Thymus (tissue), 11 donors: ENCODE measurements at regions not wholly inside any gene's neighbourhood (a gene's known extent, or its start where the extent isn't known, plus 50 kb on each side); places are given as distances from the start of the nearest gene placed in this dataset.

ENCODE experiments used
- DNase-seq, 9 donors: peaks; one replicate each; pipeline ENCODE4 v3.0.0-alpha.2; 2013; ENCODE audit warnings: low spot score in 9 of 9, low read depth in 6 of 9, missing footprints in 1 of 9
- H3K27ac ChIP-seq, 2 donors: one replicate each; pipeline ENCODE4 v1.5.1; 2013; ENCODE audit warnings: control low read depth in 1 of 2, low read depth in 1 of 2, low read length in 1 of 2, mild to moderate bottlenecking in 1 of 2, moderate library complexity in 1 of 2
- H3K27me3 ChIP-seq, 2 donors: one replicate each; pipeline ENCODE4 v1.5.1; 2013; ENCODE audit warnings: low read length in 1 of 2; ENCODE audit not compliant: control insufficient read depth in 2 of 2, insufficient read depth in 1 of 2
- H3K36me3 ChIP-seq, 2 donors: one replicate each; pipeline ENCODE4 v1.5.1; 2013; ENCODE audit warnings: low read length in 1 of 2, mild to moderate bottlenecking in 1 of 2, moderate library complexity in 1 of 2; ENCODE audit not compliant: control insufficient read depth in 2 of 2, insufficient read depth in 2 of 2
- H3K4me1 ChIP-seq, 2 donors: one replicate each; pipeline ENCODE4 v1.5.1; 2013; ENCODE audit warnings: low read length in 2 of 2; ENCODE audit not compliant: control insufficient read depth in 2 of 2, insufficient read depth in 2 of 2
- H3K4me3 ChIP-seq, 2 donors: one replicate each; pipeline ENCODE4 v1.5.1; 2013; ENCODE audit warnings: low read length in 2 of 2, control low read depth in 1 of 2, mild to moderate bottlenecking in 1 of 2
- H3K9me3 ChIP-seq, 2 donors: one replicate each; pipeline ENCODE4 v1.5.1; 2013; ENCODE audit warnings: low read length in 1 of 2, mild to moderate bottlenecking in 1 of 2; ENCODE audit not compliant: control insufficient read depth in 2 of 2, insufficient read depth in 1 of 2
- WGBS: extraction: QIAGEN DNeasy Blood & Tissue Kit; methylation state at CpG from one replicate; pipeline ENCODE4 v1.1.7; 2013; 5-methylcytosine and 5-hydroxymethylcytosine counted together
- donor health status: healthy.

DNA sequence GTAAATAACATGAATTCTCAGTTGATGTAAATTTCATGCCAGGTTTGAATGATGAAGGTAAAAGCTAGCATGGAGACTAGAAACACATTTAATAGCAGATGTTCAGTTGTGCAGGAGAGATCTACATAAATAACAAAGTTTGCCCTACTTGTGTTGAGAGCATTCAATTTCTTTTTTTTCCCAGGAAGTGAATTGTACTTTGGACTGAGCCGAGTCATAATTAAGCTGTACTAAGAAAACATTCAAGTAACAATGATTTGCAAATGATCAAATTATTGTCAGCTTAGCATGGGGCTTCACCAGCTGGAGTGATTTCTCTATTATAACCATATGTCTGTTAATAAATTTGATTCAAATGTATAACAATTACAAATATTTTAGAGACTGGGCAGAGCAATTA lies 893.5 kb upstream of the MAP3K7 start:
- WGBS = 88% methylated on average over 1 of the region's 1 CpG
- no peaks in the 10 kb centered on the region for H3K36me3 ChIP-seq
- DNase-seq = no peak
- H3K27me3 ChIP-seq = no peaks in the 10 kb centered on the region
- H3K4me3 ChIP-seq = no peak overlapping the region
- H3K27ac ChIP-seq = no peak overlapping the region
- no peaks in the 10 kb centered on the region for H3K9me3 ChIP-seq
- H3K4me1 ChIP-seq = peaks cover 0 to 4% of the 10 kb centered on the region in 2 donors

DNA sequence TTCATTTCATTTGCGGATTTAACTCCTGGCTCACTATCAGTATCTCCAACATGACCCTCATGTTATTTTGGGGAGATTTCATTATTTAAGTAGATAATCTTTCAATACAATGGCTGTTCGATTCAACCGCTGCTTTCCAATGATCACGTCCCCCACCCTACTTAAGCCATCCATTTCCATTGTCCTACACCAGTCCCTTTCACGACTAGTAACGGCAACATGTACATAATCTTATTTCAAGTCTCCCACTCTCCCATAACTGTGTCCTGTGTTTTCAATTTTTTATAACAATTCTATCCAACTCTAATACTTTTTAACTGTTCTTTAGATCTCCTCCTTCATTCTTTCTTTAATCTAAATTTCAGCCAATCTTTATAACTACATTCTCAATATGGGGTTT lies 890.8 kb upstream of the MAP3K7 start:
- peaks cover 0 to 4% of the 10 kb centered on the region in 2 donors for H3K4me1 ChIP-seq
- H3K4me3 ChIP-seq = no peak overlapping the region
- H3K27ac ChIP-seq = no peak overlapping the region
- H3K9me3 ChIP-seq = no peaks in the 10 kb centered on the region
- DNase-seq = no peak
- 96% methylated on average over 6 of the region's 6 CpGs for WGBS
- H3K36me3 ChIP-seq = no peaks in the 10 kb centered on the region
- no peaks in the 10 kb centered on the region for H3K27me3 ChIP-seq

DNA sequence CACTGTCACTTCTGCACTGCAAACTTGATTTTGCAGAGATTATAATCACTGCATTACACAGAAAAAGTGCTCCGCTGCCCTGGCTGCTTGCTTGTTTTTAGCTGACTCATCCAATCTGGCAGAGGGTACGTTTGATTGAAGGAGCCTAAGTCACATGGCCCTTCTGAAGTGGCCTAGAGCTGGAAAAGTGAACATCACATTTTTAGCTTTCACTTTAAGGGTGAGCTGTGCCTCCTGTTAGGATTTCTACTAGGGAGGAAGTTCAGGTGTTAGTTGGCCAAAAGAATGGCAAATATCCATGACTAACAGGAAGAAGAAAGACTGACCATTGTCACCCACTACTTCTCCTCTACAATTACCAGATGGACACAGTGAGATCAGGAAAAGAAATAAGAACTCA lies 889.1 kb upstream of the MAP3K7 start:
- Histone ChIP-seq H3K27me3 (no peaks in the 10 kb centered on the region), H3K9me3 (no peaks in the 10 kb centered on the region), H3K27ac (no peak overlapping the region), H3K4me1 (peaks cover 0 to 4% of the 10 kb centered on the region in 2 donors), H3K4me3 (no peak overlapping the region), H3K36me3 (no peaks in the 10 kb centered on the region)
- DNase-seq = peak in 3 of 9 donors; percentile 4 to 38 (median 13)
- WGBS = 4% methylated on average over 2 of the region's 2 CpGs

DNA sequence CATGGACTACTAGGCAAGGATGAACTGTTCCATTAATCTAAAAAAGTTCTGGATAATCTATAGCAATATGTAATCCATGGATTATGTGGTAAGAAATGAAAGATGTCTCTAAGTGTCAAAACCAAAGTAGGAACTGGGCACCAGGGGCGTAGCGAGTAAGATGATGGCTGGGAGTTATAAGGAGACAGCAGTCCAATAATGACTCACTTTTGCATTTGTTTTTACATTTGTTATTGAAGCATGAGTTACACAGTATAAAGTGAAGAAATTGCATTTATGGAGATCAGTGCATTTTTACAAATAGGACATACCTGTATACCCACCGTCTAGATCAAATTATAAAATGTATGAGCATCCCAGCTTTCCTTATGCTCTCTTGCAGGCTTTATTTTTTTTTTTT lies 878.5 kb upstream of the MAP3K7 start:
- no peak for DNase-seq
- no peak overlapping the region for H3K27ac ChIP-seq
- no peaks in the 10 kb centered on the region for H3K36me3 ChIP-seq
- no peaks in the 10 kb centered on the region for H3K9me3 ChIP-seq
- 94% methylated on average over 3 of the region's 3 CpGs for WGBS
- H3K4me3 ChIP-seq = no peak overlapping the region
- no peaks in the 10 kb centered on the region for H3K27me3 ChIP-seq
- no peaks in the 10 kb centered on the region for H3K4me1 ChIP-seq

DNA sequence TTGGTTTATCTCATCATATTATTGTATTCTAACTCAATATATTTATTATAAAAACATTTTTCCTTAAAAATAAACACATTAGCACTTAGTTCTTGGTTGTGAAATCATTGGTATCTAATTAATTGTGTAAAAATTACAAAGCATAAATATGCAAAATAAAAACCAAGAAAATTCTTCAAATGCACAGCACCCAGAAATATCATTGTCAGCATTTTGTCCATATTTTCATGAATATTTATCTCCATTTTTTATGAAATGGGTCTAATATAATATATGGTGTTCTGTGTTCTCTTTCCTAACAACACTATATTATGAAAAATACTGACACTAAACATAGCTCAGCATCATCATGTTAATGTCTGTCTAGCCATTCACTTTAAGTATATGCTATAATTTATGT lies 877.8 kb upstream of the MAP3K7 start:
- no peak overlapping the region for H3K27ac ChIP-seq
- no peak overlapping the region for H3K4me3 ChIP-seq
- H3K36me3 ChIP-seq = no peaks in the 10 kb centered on the region
- H3K9me3 ChIP-seq = no peaks in the 10 kb centered on the region
- H3K27me3 ChIP-seq = no peaks in the 10 kb centered on the region
- no peaks in the 10 kb centered on the region for H3K4me1 ChIP-seq
- no peak for DNase-seq

DNA sequence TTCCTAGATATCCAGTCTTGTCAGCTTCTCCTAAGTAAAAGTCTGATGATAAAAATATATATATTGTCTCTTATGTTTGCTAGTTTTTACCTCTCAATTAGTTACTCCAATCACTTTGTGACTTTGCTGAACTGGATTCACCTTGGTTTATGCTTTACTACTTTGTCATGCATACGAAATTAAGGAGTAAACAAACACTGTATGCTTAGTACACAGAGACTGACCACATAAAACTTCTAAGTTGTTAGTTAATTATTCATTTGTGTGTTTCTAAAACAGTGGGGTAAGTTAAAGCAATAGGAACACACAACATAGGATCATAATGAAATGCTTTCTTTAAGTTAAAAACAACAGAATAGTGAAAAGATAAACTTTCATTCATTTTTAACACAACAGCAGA lies 877.3 kb upstream of the MAP3K7 start:
- H3K4me1 ChIP-seq = no peaks in the 10 kb centered on the region
- H3K9me3 ChIP-seq = no peaks in the 10 kb centered on the region

DNA sequence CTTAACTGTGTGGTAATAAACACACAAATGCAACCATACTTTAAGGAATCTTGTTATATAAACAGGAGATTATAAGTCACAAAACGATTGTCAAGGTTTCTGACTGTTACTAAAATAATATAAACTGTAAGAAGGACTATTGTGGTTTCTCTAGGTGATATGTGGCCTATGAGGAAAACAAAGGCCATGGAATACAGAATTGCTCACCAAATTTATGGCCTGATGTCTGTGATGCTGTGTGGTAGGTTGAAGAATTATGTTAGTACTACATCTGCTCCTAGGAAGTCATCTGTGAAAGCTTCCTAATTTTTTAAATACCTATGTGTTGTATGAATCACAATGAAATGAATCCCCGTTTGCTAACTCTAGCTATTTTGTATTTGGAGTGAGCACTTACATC lies 875.4 kb upstream of the MAP3K7 start:
- Histone ChIP-seq H3K4me1 (no peaks in the 10 kb centered on the region), H3K4me3 (no peak overlapping the region), H3K36me3 (no peaks in the 10 kb centered on the region), H3K27me3 (no peaks in the 10 kb centered on the region), H3K9me3 (no peaks in the 10 kb centered on the region), H3K27ac (no peak overlapping the region)
- WGBS = 85% methylated on average over 2 of the region's 2 CpGs
- no peak for DNase-seq

More for the DNA sequence above, 877.3 kb upstream of the MAP3K7 start:
- Histone ChIP-seq H3K4me3 (no peak overlapping the region), H3K27me3 (no peaks in the 10 kb centered on the region), H3K36me3 (no peaks in the 10 kb centered on the region), H3K27ac (no peak overlapping the region)
- DNase-seq = no peak
- WGBS = 88% methylated on average over 1 of the region's 1 CpG

DNA sequence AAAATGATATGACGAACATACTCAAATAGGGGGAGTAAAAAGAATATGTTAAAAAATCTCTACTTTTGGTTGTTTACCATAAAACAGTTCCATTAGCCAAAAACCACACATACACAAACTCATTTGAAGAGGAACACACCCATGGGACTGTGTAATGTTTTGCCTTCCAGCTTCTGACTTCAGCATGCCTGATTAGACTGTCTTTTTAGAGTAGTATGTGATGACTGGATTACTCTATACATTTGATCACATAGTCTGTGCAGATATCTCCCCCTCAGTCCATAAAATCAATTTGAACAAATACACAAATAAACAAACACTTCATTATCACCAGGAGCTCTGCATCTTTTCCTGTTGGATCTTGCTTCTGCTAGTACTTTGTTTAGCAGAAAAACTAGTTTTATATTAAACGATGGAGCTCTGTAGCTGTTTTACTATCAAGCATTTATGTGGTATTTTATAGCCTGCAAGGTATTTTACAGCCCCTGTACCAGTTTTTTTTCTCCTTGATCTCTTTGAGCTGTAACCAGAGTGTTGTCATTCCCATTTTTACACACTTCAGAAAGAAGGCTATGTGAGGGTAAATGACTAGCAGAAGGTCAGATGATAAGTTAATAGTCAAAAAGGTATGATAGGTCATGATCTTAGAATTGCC lies 866.5 kb upstream of the MAP3K7 start:
- no peak for DNase-seq
- Histone ChIP-seq H3K27ac (no peak overlapping the region), H3K27me3 (no peaks in the 10 kb centered on the region), H3K36me3 (no peaks in the 10 kb centered on the region), H3K4me1 (no peaks in the 10 kb centered on the region), H3K9me3 (no peaks in the 10 kb centered on the region), H3K4me3 (no peak overlapping the region)
- WGBS = 97% methylated on average over 2 of the region's 2 CpGs

DNA sequence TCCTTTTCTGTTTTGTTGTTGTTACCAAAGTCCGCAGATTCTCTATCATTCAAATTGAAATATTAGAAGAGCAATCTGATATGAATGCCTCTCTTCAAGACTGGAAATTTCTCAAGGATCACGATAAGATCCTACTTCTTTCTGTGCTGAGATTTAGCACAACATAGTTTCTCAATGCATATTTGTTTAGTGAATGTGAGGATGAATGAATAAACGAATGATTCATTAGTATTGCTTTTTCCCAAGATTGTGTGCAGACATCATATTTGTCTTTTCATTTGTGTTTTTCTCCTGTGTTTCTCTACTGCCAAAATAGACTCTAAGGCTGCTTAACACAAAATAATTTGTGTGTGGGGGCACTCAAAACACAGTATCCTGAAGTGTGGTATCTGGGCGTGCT lies 862.7 kb upstream of the MAP3K7 start:
- Histone ChIP-seq H3K36me3 (no peaks in the 10 kb centered on the region), H3K27me3 (no peaks in the 10 kb centered on the region), H3K4me3 (no peak overlapping the region), H3K4me1 (no peaks in the 10 kb centered on the region), H3K9me3 (no peaks in the 10 kb centered on the region), H3K27ac (no peak overlapping the region)
- no peak for DNase-seq
- WGBS = 95% methylated on average over 4 of the region's 4 CpGs
